Activated T-helper 2 cell treated with anti-CD3 and anti-CD28 coated beads, Interferon-gamma antibody, Interleukin-2, Interleukin-4, amounts not matched to agents 10 μg/mL and 5 μg/mL and 100 μg/mL, durations not matched to agents 14 hours and 24 hours and 36 hours (primary cell): ENCODE measurements at regions not wholly inside any gene's neighbourhood (a gene's known extent, or its start where the extent isn't known, plus 50 kb on each side); places are given as distances from the start of the nearest gene placed in this dataset.

Source experiments
- DNase-seq: peaks from one replicate; pipeline ENCODE4 v3.0.0; 2021; ENCODE audit warnings: low spot score
- H3K27ac Mint-ChIP-seq: one replicate; pipeline ENCODE4 v1.8.0; 2021; ENCODE audit warnings: mixed read lengths
- H3K27me3 Mint-ChIP-seq: one replicate; pipeline ENCODE4 v1.8.0; 2021; ENCODE audit warnings: low read depth, mixed read lengths
- H3K36me3 Mint-ChIP-seq: one replicate; pipeline ENCODE4 v1.8.0; 2021; ENCODE audit warnings: low read depth, mixed read lengths
- H3K4me1 Mint-ChIP-seq: one replicate; pipeline ENCODE4 v1.8.0; 2021; ENCODE audit warnings: low read depth, mixed read lengths
- H3K4me3 Mint-ChIP-seq: one replicate; pipeline ENCODE4 v1.8.0; 2021; ENCODE audit warnings: low read depth, mild to moderate bottlenecking, moderate library complexity, mixed read lengths
- H3K9me3 Mint-ChIP-seq: one replicate; pipeline ENCODE4 v1.8.0; 2021; ENCODE audit warnings: mixed read lengths
- intact Hi-C: fragments of 100-400 bp; cut with micrococcal nuclease; formaldehyde crosslinking; loops from one replicate; pipeline ENCODE4 v1.15.1; 2023

DNA sequence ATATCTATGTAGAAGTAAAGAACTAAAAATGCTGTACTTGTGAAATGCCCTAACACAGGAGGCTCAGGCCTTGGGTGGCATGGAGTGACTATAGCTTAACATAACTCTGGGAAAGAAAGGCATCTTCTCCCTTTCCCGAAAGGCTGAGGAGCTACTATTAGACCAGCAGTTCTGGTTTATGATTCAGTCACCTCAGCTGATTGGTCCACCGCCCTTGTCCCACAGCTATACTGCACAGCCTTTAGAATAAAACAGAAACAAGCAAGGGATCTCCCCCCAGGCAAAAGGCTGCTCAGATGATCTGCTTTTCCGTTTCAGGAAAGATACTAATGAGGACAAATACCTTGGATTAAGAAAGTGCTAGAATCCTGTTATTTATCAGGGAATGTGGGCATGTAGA lies 171.3 kb downstream of the SNCA start:
- DNase-seq = no peak
- Mint-ChIP-seq H3K27me3 (peaks cover 24% of the 10 kb centered on the region), H3K27ac (no peak overlapping the region), H3K36me3 (no peaks in the 10 kb centered on the region), H3K4me3 (no peak overlapping the region), H3K9me3 (no peaks in the 10 kb centered on the region), H3K4me1 (peaks cover 1% of the 10 kb centered on the region)
- intact Hi-C loops = no loop called here

GRCh38 chr4:89664521-89664920 lies 172.4 kb downstream of the SNCA start:
- DNase-seq = no peak
- intact Hi-C loops = no loop called here
- Mint-ChIP-seq H3K27me3 (peaks cover 25% of the 10 kb centered on the region), H3K4me3 (no peak overlapping the region), H3K27ac (no peak overlapping the region), H3K4me1 (peaks cover 1% of the 10 kb centered on the region), H3K36me3 (no peaks in the 10 kb centered on the region), H3K9me3 (no peaks in the 10 kb centered on the region)

GRCh38 chr4:89661173-89661899 lies 175.6 kb downstream of the SNCA start:
- intact Hi-C loops = no loop called here
- H3K27ac Mint-ChIP-seq = no peak overlapping the region
- no peak for DNase-seq
- H3K4me1 Mint-ChIP-seq = peaks cover 2% of the 10 kb centered on the region
- no peaks in the 10 kb centered on the region for H3K9me3 Mint-ChIP-seq
- no peaks in the 10 kb centered on the region for H3K36me3 Mint-ChIP-seq
- peaks cover 26% of the 10 kb centered on the region for H3K27me3 Mint-ChIP-seq
- H3K4me3 Mint-ChIP-seq = no peak overlapping the region

- intact Hi-C loops = no loop called here
- Mint-ChIP-seq H3K4me3 (no peak overlapping the region), H3K4me1 (peaks cover 2% of the 10 kb centered on the region), H3K27me3 (peaks cover 28% of the 10 kb centered on the region), H3K36me3 (no peaks in the 10 kb centered on the region), H3K9me3 (no peaks in the 10 kb centered on the region), H3K27ac (no peak overlapping the region)
- no peak for DNase-seq
These were observed 176.4 kb downstream of the SNCA start for GRCh38 chr4:89660444-89661172.

DNA sequence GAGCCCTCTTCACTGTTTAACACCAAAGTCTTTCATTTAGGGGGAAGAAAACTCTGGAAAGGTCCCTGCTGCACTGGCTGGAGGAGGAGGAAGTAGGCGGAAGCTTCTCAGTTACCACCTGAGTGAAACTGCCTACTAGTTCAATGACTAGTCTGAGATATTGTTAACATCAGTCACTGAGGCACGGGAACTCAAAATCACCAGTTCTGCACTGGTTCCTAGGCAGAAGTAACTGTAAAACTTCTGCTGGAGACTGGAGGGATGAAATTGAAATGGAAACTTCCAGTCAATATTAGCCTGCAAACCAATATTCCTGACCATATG lies 178.3 kb downstream of the SNCA start:
- Mint-ChIP-seq H3K27ac (no peak overlapping the region), H3K9me3 (no peaks in the 10 kb centered on the region), H3K4me3 (no peak overlapping the region), H3K4me1 (peaks cover 2% of the 10 kb centered on the region), H3K27me3 (peaks cover 23% of the 10 kb centered on the region), H3K36me3 (no peaks in the 10 kb centered on the region)
- intact Hi-C loops = loop anchor here (2.0 to 5.0 kb wide), 2 partner anchors 179 to 242 kb away; partner anchors contain the start of gene SNCA
- DNase-seq = no peak

- no peaks in the 10 kb centered on the region for H3K36me3 Mint-ChIP-seq
- intact Hi-C loops = loop anchor here (2.0 to 5.0 kb wide), 2 partner anchors 179 to 243 kb away; partner anchors contain the start of gene SNCA
These were observed 178.8 kb downstream of the SNCA start for GRCh38 chr4:89657931-89658700.

GRCh38 chr4:89653012-89653411 lies 183.9 kb downstream of the SNCA start:
- intact Hi-C loops = no loop called here
- Mint-ChIP-seq H3K4me1 (no peaks in the 10 kb centered on the region), H3K27me3 (peaks cover 10% of the 10 kb centered on the region), H3K4me3 (no peak overlapping the region), H3K9me3 (no peaks in the 10 kb centered on the region), H3K36me3 (no peaks in the 10 kb centered on the region), H3K27ac (no peak overlapping the region)
- no peak for DNase-seq

More at GRCh38 chr4:89657931-89658700, 178.8 kb downstream of the SNCA start:
- Mint-ChIP-seq H3K9me3 (no peaks in the 10 kb centered on the region), H3K27ac (no peak overlapping the region), H3K27me3 (peaks cover 25% of the 10 kb centered on the region), H3K4me3 (no peak overlapping the region), H3K4me1 (peaks cover 2% of the 10 kb centered on the region)
- DNase-seq = no peak

DNA sequence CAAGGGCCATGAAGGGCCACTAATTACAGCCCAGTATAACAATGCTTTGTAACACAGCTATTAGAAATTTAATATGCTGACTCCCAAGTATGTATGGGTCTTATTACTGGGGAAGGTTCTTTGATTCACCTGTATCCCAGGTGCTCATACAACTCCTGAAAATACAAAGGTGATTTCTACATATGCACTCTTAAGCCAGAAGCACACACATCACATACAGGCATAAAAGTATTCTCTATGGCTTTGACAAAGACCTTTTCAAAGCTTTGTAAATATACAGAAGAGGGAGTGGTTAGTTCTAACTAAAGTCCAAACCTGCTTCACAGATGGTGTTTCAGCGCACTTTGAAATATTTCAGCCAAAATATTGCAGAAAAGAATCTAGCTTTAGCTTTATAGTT lies 191.5 kb downstream of the SNCA start:
- no peaks in the 10 kb centered on the region for H3K4me1 Mint-ChIP-seq
- no peaks in the 10 kb centered on the region for H3K36me3 Mint-ChIP-seq
- H3K4me3 Mint-ChIP-seq = no peak overlapping the region
- H3K27ac Mint-ChIP-seq = no peak overlapping the region
- H3K9me3 Mint-ChIP-seq = no peaks in the 10 kb centered on the region
- DNase-seq = no peak
- intact Hi-C loops = no loop called here
- peaks cover 8% of the 10 kb centered on the region for H3K27me3 Mint-ChIP-seq

DNA sequence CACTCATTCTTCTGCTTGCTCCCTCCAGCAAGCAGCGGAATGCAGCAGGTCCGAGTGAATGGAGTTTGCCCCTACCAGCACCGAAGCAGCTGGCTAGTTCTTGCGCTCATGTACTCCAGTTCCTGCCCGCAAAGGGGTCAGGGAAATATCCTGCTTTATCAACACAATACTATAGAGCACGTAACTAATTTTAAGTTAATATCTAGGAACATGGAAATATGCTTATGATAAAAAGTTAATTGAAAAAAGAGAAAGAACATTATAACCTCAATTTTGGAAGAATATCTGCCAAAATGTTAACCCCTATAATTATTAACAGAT lies 195.6 kb downstream of the SNCA start:
- Mint-ChIP-seq H3K4me3 (no peak overlapping the region), H3K27ac (no peak overlapping the region), H3K36me3 (no peaks in the 10 kb centered on the region), H3K9me3 (no peaks in the 10 kb centered on the region), H3K4me1 (no peaks in the 10 kb centered on the region), H3K27me3 (peaks cover 12% of the 10 kb centered on the region)
- DNase-seq = no peak
- intact Hi-C loops = no loop called here

DNA sequence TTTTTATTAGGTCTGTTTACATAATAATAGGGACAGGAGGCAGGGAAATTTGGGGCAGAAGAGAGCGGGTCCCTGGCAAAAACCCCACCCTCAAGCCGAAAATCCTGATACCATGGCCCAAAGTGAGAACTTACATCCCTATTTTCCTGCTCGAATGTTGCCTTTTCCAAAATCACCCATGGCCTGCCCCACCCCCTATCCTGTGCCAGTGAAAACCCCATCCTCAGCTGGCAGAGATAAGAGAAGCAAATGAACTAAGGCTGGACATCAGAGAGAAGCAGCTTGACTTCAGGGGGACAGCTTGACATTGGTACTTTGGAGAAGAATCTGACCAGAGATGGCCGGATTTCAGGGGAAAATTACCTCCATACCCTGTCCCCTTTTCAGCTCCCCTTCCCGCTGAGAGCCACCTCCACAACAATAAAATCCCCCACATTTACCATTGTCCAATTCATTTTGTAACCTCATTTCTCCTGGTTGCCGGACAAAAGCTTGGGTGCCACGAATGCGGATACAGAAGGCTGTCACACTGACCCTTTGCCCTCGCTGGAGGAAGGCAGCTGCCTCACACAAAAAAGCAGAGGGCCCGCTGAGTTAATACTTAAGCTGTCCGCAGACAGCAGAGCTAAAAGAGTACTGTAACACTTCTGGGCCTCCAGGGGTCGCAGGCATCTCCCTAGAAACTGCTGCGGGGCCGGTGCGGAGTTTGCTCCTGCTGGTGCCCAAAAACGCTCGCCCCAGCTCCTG lies 196.2 kb downstream of the SNCA start:
- DNase-seq = no peak
- H3K4me3 Mint-ChIP-seq = no peak overlapping the region
- H3K4me1 Mint-ChIP-seq = no peaks in the 10 kb centered on the region
- no peak overlapping the region for H3K27ac Mint-ChIP-seq
- no peaks in the 10 kb centered on the region for H3K9me3 Mint-ChIP-seq
- peaks cover 12% of the 10 kb centered on the region for H3K27me3 Mint-ChIP-seq
- intact Hi-C loops = no loop called here
- no peaks in the 10 kb centered on the region for H3K36me3 Mint-ChIP-seq

- no peak overlapping the region for H3K27ac Mint-ChIP-seq
- no peak overlapping the region for H3K4me3 Mint-ChIP-seq
- no peaks in the 10 kb centered on the region for H3K9me3 Mint-ChIP-seq
- DNase-seq = no peak
- intact Hi-C loops = no loop called here
- H3K36me3 Mint-ChIP-seq = no peaks in the 10 kb centered on the region
- peaks cover 16% of the 10 kb centered on the region for H3K27me3 Mint-ChIP-seq
- H3K4me1 Mint-ChIP-seq = no peaks in the 10 kb centered on the region
These were observed 197.6 kb downstream of the SNCA start for GRCh38 chr4:89639395-89639794.

DNA sequence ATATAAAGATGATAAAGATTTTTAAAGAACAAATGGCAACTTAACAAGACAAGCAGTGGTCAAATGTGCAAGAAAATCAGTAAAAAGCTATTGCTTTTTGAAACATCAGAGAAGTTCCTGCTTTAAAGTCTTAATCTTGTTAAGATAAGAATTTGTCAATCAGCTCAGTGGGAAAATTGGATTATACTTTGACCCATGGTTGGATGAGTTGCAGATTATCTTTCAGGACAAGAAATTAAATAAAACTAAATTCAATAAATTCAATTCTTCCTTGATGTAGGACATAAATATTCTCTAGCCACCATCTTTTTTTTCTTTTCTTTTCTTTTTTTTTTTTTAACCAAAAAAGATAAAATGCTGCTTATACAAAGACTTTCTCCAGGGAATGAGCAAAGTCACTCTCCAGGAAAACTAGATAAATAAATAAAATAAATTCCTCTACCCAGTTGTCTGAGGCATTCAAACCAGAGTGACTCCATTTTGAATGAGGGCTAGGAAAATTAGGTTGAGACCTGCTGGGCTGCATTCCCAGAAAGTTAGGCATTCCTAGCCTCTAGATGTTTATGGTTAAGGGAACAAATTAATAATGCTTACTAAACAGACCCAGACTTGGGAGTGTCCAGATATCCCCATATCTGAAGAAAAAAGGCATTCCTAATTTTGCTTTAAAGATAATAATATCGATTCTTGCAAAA lies 211.2 kb downstream of the SNCA start:
- no peak overlapping the region for H3K4me3 Mint-ChIP-seq
- peaks cover 26% of the 10 kb centered on the region for H3K27me3 Mint-ChIP-seq
- no peak overlapping the region for H3K27ac Mint-ChIP-seq
- H3K4me1 Mint-ChIP-seq = peaks cover 7% of the 10 kb centered on the region
- no peaks in the 10 kb centered on the region for H3K9me3 Mint-ChIP-seq
- intact Hi-C loops = no loop called here
- no peaks in the 10 kb centered on the region for H3K36me3 Mint-ChIP-seq
- no peak for DNase-seq
